H9 (cell line): ENCODE measurements at regions not wholly inside any gene's neighbourhood (a gene's known extent, or its start where the extent isn't known, plus 50 kb on each side); places are given as distances from the start of the nearest gene placed in this dataset.

ENCODE experiments used
- DNase-seq: peaks from one replicate; pipeline ENCODE4 v3.0.0-alpha.2; 2017
- H2AFZ ChIP-seq: one replicate; pipeline ENCODE4 v1.6.1; 2013; ENCODE audit warnings: mild to moderate bottlenecking, low read length, control low read depth, moderate library complexity
- H2AK5ac ChIP-seq: 2 replicates; pipeline ENCODE4 v1.6.1; 2013; ENCODE audit warnings: low read length, control low read depth, mixed read lengths; ENCODE audit not compliant: insufficient read length
- H2BK120ac ChIP-seq: one replicate; pipeline ENCODE4 v1.6.1; 2013; ENCODE audit warnings: low read depth, mild to moderate bottlenecking, low read length, control low read depth, inconsistent platforms; ENCODE audit not compliant: poor library complexity, severe bottlenecking
- H2BK12ac ChIP-seq: 2 replicates; pipeline ENCODE4 v1.6.1; 2013; ENCODE audit warnings: low read length, control low read depth, mixed read lengths, low read depth; ENCODE audit not compliant: insufficient read length
- H2BK15ac ChIP-seq: 2 replicates; pipeline ENCODE4 v1.6.1; 2013; ENCODE audit warnings: low read depth, low read length, control low read depth
- H2BK20ac ChIP-seq: one replicate; pipeline ENCODE4 v1.6.1; 2013; ENCODE audit warnings: low read depth, mild to moderate bottlenecking, low read length, control low read depth, inconsistent platforms; ENCODE audit not compliant: poor library complexity, severe bottlenecking
- H2BK5ac ChIP-seq: 2 replicates; pipeline ENCODE4 v1.6.1; 2013; ENCODE audit warnings: low read length, control low read depth, mixed read lengths; ENCODE audit not compliant: insufficient read length
- H3K14ac ChIP-seq: 2 replicates; pipeline ENCODE4 v1.6.1; 2013; ENCODE audit warnings: low read length, control low read depth; ENCODE audit not compliant: insufficient read depth
- H3K18ac ChIP-seq: 2 replicates; pipeline ENCODE4 v1.6.1; 2013; ENCODE audit warnings: low read depth, mild to moderate bottlenecking, mixed read lengths, low read length, control low read depth; ENCODE audit not compliant: insufficient read length
- H3K23ac ChIP-seq: 2 replicates; pipeline ENCODE4 v1.6.1; 2013; ENCODE audit warnings: low read length, control low read depth, mixed read lengths, low read depth; ENCODE audit not compliant: insufficient read length
- H3K23me2 ChIP-seq: 2 replicates; pipeline ENCODE4 v1.6.1; 2013; ENCODE audit warnings: low read depth, mild to moderate bottlenecking, mixed read lengths, low read length, control low read depth; ENCODE audit not compliant: insufficient read length, poor library complexity, severe bottlenecking
- H3K27ac ChIP-seq: 2 replicates; pipeline ENCODE4 v1.5.1; 2013; ENCODE audit warnings: low read length, control low read depth, mixed read lengths, low read depth; ENCODE audit not compliant: insufficient read length
- H3K27me3 ChIP-seq: 2 replicates; pipeline ENCODE4 v1.6.1; 2013; ENCODE audit warnings: low read length, control low read depth, inconsistent platforms; ENCODE audit not compliant: insufficient read depth
- H3K4ac ChIP-seq: 2 replicates; pipeline ENCODE4 v1.6.1; 2013; ENCODE audit warnings: low read depth, mild to moderate bottlenecking, control low read depth, inconsistent platforms, low read length, moderate library complexity
- H3K4me1 ChIP-seq: 2 replicates; pipeline ENCODE4 v1.6.1; 2013; ENCODE audit warnings: low read length, control low read depth, inconsistent platforms; ENCODE audit not compliant: insufficient read depth
- H3K4me2 ChIP-seq: 2 replicates; pipeline ENCODE4 v1.6.1; 2013; ENCODE audit warnings: low read length, control low read depth, mixed read lengths; ENCODE audit not compliant: insufficient read length, insufficient read depth
- H3K56ac ChIP-seq: 2 replicates; pipeline ENCODE4 v1.6.1; 2013; ENCODE audit warnings: low read depth, mild to moderate bottlenecking, mixed read lengths, low read length, control low read depth; ENCODE audit not compliant: insufficient read length
- H3K79me1 ChIP-seq: 2 replicates; pipeline ENCODE4 v1.6.1; 2013; ENCODE audit warnings: low read depth, mild to moderate bottlenecking, moderate library complexity, low read length, control low read depth, inconsistent platforms; ENCODE audit not compliant: insufficient read depth, poor library complexity, severe bottlenecking
- H3K79me2 ChIP-seq: 2 replicates; pipeline ENCODE4 v1.6.1; 2013; ENCODE audit warnings: low read length, control low read depth, inconsistent platforms; ENCODE audit not compliant: insufficient read depth
- H3K9ac ChIP-seq: 2 replicates; pipeline ENCODE4 v1.6.1; 2013; ENCODE audit warnings: low read length, control low read depth, mixed read lengths; ENCODE audit not compliant: insufficient read length; ENCODE audit errors: extremely low read depth
- H3K9me3 ChIP-seq: one replicate; pipeline ENCODE4 v1.6.1; 2013; ENCODE audit warnings: low read depth, low read length, inconsistent platforms; ENCODE audit not compliant: control insufficient read depth
- H3T11ph ChIP-seq: one replicate; pipeline ENCODE4 v1.6.1; 2013; ENCODE audit warnings: mild to moderate bottlenecking, low read length, control low read depth, inconsistent platforms
- H4K20me1 ChIP-seq: one replicate; pipeline ENCODE4 v1.6.1; 2013; ENCODE audit not compliant: control insufficient read depth, insufficient read length, insufficient read depth
- H4K5ac ChIP-seq: 2 replicates; pipeline ENCODE4 v1.6.1; 2013; ENCODE audit warnings: low read depth, mild to moderate bottlenecking, mixed read lengths, low read length, control low read depth; ENCODE audit not compliant: insufficient read length
- H4K8ac ChIP-seq: replicated peaks from 2 replicates; pipeline ENCODE4 v1.6.1; 2013; ENCODE audit warnings: low read length, control low read depth, mixed read lengths, low read depth; ENCODE audit not compliant: insufficient read length
- H4K91ac ChIP-seq: 2 replicates; pipeline ENCODE4 v1.6.1; 2013; ENCODE audit warnings: low read depth, mild to moderate bottlenecking, moderate library complexity, mixed read lengths, low read length, control low read depth; ENCODE audit not compliant: insufficient read length
- H3K27ac Mint-ChIP-seq, 3 experiments: 2 replicates in 2 of 3; 3 replicates in 1 of 3; pipeline ENCODE4 v1.8.0; 2020 to 2021; ENCODE audit warnings: mixed read lengths in 3 of 3, mild to moderate bottlenecking in 1 of 3, moderate library complexity in 1 of 3
- H3K27me3 Mint-ChIP-seq: 2 replicates; pipeline ENCODE4 v1.8.0; 2021; ENCODE audit warnings: low read depth, mild to moderate bottlenecking, moderate library complexity, mixed read lengths
- H3K36me3 Mint-ChIP-seq, 3 experiments: 2 replicates in 2 of 3; 3 replicates in 1 of 3; pipeline ENCODE4 v1.8.0; 2020 to 2021; ENCODE audit warnings: low read depth in 3 of 3, mixed read lengths in 3 of 3; ENCODE audit not compliant: insufficient read depth in 1 of 3
- H3K4me1 Mint-ChIP-seq, 2 experiments: 2 replicates each; pipeline ENCODE4 v1.8.0; 2020; ENCODE audit warnings: mixed read lengths in 2 of 2
- H3K4me3 Mint-ChIP-seq, 2 experiments: 2 replicates in 1 of 2; 3 replicates in 1 of 2; pipeline ENCODE4 v1.8.0; 2020 to 2021; ENCODE audit warnings: mild to moderate bottlenecking in 2 of 2, mixed read lengths in 2 of 2, moderate library complexity in 1 of 2
- H3K9me3 Mint-ChIP-seq, 2 experiments: 2 replicates in 1 of 2; 3 replicates in 1 of 2; pipeline ENCODE4 v1.8.0; 2020; ENCODE audit warnings: mild to moderate bottlenecking in 2 of 2, mixed read lengths in 2 of 2, moderate library complexity in 1 of 2
- CTCF ChIP-seq: fragments of 200-600 bp; sonication (generic); conservative IDR thresholded peaks from 3 replicates; pipeline ENCODE4 v1.8.0; 2021; ENCODE audit warnings: antibody characterized with exemption, mild to moderate bottlenecking
- WGBS: extraction: QIAGEN DNeasy Blood & Tissue Kit; methylation state at CpG from one replicate; pipeline ENCODE4 v1.1.7; 2013; ENCODE audit warnings: missing lambda C conversion rate, low lambda C conversion rate, mixed read lengths; ENCODE audit not compliant: insufficient read length; ENCODE audit errors: extremely low coverage; 5-methylcytosine and 5-hydroxymethylcytosine counted together

GRCh38 chr13:105047676-105048295, 1487.7 kb downstream of the EFNB2 start:
- Mint-ChIP-seq H3K36me3 (peaks cover 7 to 8% (median 7%) of the 10 kb centered on the region in 3 experiments; a peak in 5 of 7 replicates), H3K9me3 (peaks cover 6 to 7% of the 10 kb centered on the region in 2 experiments), H3K27me3 (no peaks in the 10 kb centered on the region; the same call in 1 of the 2 replicates), H3K27ac (no peak overlapping the region; a peak in 1 of 7 replicates), H3K4me1 (no peaks in the 10 kb centered on the region), H3K4me3 (no peak overlapping the region)
- no peaks in the 10 kb centered on the region for H3K27me3 ChIP-seq
- H3K56ac ChIP-seq: no peak overlapping the region
- H2BK5ac ChIP-seq: no peak overlapping the region
- H3K79me2 ChIP-seq: no peaks in the 10 kb centered on the region
- TF ChIP-seq CTCF: no peak
- no peak overlapping the region for H4K8ac ChIP-seq
- H3K4ac ChIP-seq: no peak overlapping the region
- no peak overlapping the region for H3K4me2 ChIP-seq
- H3K23me2 ChIP-seq: no peaks in the 10 kb centered on the region
- no peak overlapping the region for H3K9ac ChIP-seq
- H3K27ac ChIP-seq: no peak overlapping the region
- H3K23ac ChIP-seq: no peak overlapping the region
- no peak overlapping the region for H2BK20ac ChIP-seq
- no peaks in the 10 kb centered on the region for H3K9me3 ChIP-seq
- no peak overlapping the region for H2BK15ac ChIP-seq
- H4K91ac ChIP-seq: no peak overlapping the region
- H2AK5ac ChIP-seq: no peak overlapping the region
- no peaks in the 10 kb centered on the region for H4K20me1 ChIP-seq
- H3K4me1 ChIP-seq: no peaks in the 10 kb centered on the region
- H4K5ac ChIP-seq: no peak overlapping the region
- H2AFZ ChIP-seq: no peak overlapping the region
- no peak overlapping the region for H2BK12ac ChIP-seq
- no peak overlapping the region for H3K18ac ChIP-seq
- H3K14ac ChIP-seq: no peak overlapping the region
- no peak overlapping the region for H2BK120ac ChIP-seq
- no peak for DNase-seq
- no peak overlapping the region for H3T11ph ChIP-seq
- WGBS: no CpG with 5 or more reads among the region's 3 CpGs
- H3K79me1 ChIP-seq: no peaks in the 10 kb centered on the region
